GM13977 (cell line): ENCODE measurements at regions not wholly inside any gene's neighbourhood (a gene's known extent, or its start where the extent isn't known, plus 50 kb on each side); places are given as distances from the start of the nearest gene placed in this dataset.
A peak's percentile ranks its signal among the peaks of the same experiment; 100 is the strongest.

Experiments
- DNase-seq: peaks from one replicate; pipeline ENCODE4 v3.0.0; 2012; ENCODE audit warnings: low spot score
- CTCF ChIP-seq: IDR thresholded peaks from 2 replicates; pipeline ENCODE4 v1.5.1; 2012; ENCODE audit warnings: mild to moderate bottlenecking, control low read depth; ENCODE audit not compliant: insufficient read depth; ENCODE audit errors: extremely low read depth, missing control alignments
- in situ Hi-C: fragments of 300-500 bp; cut with MboI; formaldehyde crosslinking; loops from one replicate; pipeline ENCODE4 v1.12.0; 2022; ENCODE audit warnings: low sequenced_read_pairs, low pct_unique_long_range_greater_than_20kb, mixed read lengths, inconsistent platforms; ENCODE audit not compliant: unreplicated experiment

DNA sequence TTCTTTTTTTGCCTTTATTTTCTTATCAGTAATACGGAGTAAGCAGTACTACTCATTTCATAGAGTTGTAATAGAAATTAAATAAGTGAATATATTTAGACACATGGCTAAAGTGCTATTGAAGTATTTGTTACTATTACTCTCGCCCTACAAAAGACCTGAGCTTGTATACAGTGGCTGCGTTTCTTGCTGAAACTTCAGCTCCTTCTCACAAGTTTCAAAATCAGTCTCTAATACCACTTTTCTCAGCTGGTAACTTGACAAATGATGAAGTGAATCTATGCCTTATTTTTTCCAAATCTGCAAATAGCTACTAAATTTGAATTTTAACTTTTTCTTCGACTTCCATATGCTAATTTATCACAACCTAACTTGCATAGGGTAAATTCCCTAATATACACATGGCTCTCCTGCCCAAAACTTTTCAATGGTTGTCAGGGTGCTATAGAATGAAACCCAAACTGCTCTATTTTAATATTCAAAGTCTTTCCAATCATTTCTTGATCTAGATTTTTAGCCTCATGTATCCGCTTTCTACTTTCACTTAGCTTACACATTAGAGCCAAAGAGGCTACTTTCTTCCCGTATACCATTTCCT lies 347.8 kb upstream of the GULP1 start:
- TF ChIP-seq CTCF = no peak
- in situ Hi-C loops = no loop called here

DNA sequence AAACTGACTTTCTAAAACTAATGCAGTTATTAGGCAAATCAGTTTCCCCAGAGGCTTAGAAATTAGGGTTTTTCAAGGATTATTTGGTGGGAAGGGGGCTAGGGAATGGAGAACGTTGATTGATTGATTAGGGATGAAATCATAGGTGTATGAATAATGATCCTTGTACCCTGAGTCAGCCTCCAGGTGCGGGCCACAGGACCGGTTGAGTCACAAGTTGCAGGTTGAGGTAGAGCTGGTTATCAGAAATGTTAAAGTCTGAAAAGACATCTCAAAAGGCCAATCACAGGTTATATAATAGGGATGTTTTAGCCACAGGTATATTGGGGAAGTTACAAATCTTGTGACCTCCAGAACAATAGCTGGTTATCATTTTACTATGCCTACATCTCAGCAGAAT lies 341.8 kb upstream of the GULP1 start:
- DNase-seq = no peak
- in situ Hi-C loops = no loop called here
- TF ChIP-seq CTCF = no peak

More for the DNA sequence above, 347.8 kb upstream of the GULP1 start:
- DNase-seq = peak; percentile 11

DNA sequence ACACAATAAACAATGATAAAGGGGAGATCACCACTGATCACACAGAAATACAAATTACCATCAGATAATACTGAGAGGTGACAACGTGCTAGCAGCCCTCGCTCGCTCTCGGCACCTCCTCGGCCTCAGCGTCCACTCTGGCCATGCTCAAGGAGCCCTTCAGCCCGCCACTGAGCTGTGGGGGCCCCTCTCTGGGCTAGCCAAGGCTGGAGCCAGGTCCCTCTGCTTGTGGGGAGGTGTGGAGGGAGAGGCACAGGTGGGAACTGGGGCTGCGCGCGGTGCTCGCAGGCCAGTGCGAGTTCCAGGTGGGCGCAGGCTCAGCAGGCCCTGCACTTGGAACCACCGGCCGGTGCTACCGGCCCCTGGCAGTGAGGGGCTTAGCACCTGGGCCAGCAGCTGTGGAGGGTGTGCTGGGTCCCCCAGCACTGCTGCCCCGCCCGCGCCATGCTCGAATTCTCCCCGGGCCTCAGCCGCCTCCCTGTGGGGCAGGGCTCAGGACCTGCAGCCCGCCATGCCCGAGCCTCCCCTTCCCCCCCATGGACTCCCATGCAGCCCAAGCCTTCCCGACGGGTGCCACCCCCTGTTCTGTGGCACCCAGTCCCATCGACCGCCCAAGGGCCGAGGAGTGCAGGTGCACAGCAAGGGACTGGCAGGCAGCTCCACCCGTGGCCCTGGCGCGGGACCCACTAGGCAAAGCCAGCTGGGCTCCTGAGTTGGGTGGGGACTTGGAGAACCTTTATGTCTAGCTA lies 340.0 kb upstream of the GULP1 start:
- in situ Hi-C loops = no loop called here
- DNase-seq = no peak
- no peak for TF ChIP-seq CTCF

GRCh38 chr2:187956906-187957534 lies 334.7 kb upstream of the GULP1 start:
- DNase-seq = no peak
- no peak for TF ChIP-seq CTCF
- in situ Hi-C loops = no loop called here

DNA sequence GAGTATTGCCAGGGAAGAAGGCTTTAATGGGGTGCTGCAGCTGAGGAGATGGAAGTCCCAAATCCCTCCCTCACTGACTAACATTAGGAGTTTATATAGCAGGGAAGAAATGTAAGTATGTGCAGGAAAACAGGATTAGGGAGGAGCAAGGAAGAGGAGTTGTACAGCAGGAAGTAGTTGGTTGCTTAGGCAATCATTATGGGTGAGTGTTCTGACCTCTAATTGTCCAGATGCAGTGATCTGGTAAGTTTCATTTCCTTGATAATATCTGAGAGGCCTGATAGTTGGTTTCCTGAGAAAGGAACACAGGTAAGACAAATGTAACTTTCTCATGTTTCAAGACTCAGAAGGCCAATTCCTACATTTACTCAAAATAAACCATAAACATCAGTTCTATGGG lies 331.9 kb upstream of the GULP1 start:
- DNase-seq = no peak
- in situ Hi-C loops = no loop called here
- TF ChIP-seq CTCF = no peak

DNA sequence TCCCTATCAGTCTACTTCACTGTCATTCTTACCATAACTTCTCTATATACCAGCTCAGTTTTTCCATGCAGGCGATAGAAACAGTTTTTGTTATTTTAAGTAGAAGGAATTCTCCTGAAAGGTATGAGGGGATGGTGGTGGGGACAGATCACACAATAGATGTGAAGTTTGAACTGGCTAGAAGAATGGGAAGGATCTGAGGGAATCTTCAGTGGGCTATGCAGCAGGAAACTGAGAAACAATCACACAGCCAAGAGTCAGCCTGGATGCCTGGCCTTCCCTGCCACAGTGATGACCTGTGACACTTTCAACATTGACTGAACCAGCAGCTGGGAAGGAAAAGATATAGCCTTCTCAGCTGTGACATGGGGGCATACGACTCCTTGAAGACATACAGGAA lies 329.1 kb upstream of the GULP1 start:
- in situ Hi-C loops = no loop called here

More for the DNA sequence above, 329.1 kb upstream of the GULP1 start:
- TF ChIP-seq CTCF = no peak
- DNase-seq = no peak
